ENCODE measurements at regions not wholly inside any gene's neighbourhood (a gene's known extent, or its start where the extent isn't known, plus 50 kb on each side); places are given as distances from the start of the nearest gene placed in this dataset.

- TF ChIP-seq CTCF (conservative IDR thresholded peaks at IDR 0.05; ENCODE audit: low read length) (no peak), EZH2phosphoT487 (IDR thresholded peaks at IDR 0.05; ENCODE audit: borderline replicate concordance) (no peak)
These were observed 148.8 kb upstream of the NRP1 start for GRCh38 chr10:33483124-33483815.
